ENCODE measurements at regions not wholly inside any gene's neighbourhood (a gene's known extent, or its start where the extent isn't known, plus 50 kb on each side); places are given as distances from the start of the nearest gene placed in this dataset.

GRCh38 chr18:78915446-78916008 is 64.1 kb upstream of the SALL3 start:
- Histone ChIP-seq H3K4me2 (ENCODE audit: low read length) (no peak overlapping the region), H3K9me2 (replicated peaks; ENCODE audit: control insufficient read depth, low read length) (no peaks in the 10 kb centered on the region), H3K9me3 (ENCODE audit: control insufficient read depth, insufficient read depth, low read length) (no peaks in the 10 kb centered on the region), H3K27ac (ENCODE audit: low read depth, low read length) (no peak overlapping the region), H3K4me1 (ENCODE audit: control insufficient read depth, low read length) (no peaks in the 10 kb centered on the region), H4K20me1 (ENCODE audit: control insufficient read depth, insufficient read depth, low read depth, low read length) (no peaks in the 10 kb centered on the region), H3K36me3 (ENCODE audit: control insufficient read depth, low read length) (no peaks in the 10 kb centered on the region), H3K79me2 (ENCODE audit: control insufficient read depth, low read length) (no peaks in the 10 kb centered on the region), H3K4me3 (ENCODE audit: low read length) (no peak overlapping the region), H3F3A (ENCODE audit: control insufficient read depth, insufficient read depth) (no peaks in the 10 kb centered on the region), H3K27me3 (ENCODE audit: control insufficient read depth, low read length) (no peaks in the 10 kb centered on the region)
- TF ChIP-seq CTCF (IDR thresholded peaks at IDR 0.05; ENCODE audit: low read depth, low read length, poor library complexity, severe bottlenecking) (no peak), EZH2phosphoT487 (IDR thresholded peaks at IDR 0.05; ENCODE audit: borderline replicate concordance, low read length) (no peak)

- Histone ChIP-seq H3K36me3 (ENCODE audit: control insufficient read depth, low read length) (no peaks in the 10 kb centered on the region), H3K4me2 (ENCODE audit: low read length) (no peak overlapping the region), H3F3A (ENCODE audit: control insufficient read depth, insufficient read depth) (no peaks in the 10 kb centered on the region), H4K20me1 (ENCODE audit: control insufficient read depth, insufficient read depth, low read depth, low read length) (no peaks in the 10 kb centered on the region), H3K9me3 (ENCODE audit: control insufficient read depth, insufficient read depth, low read length) (no peaks in the 10 kb centered on the region), H3K79me2 (ENCODE audit: control insufficient read depth, low read length) (no peaks in the 10 kb centered on the region), H3K4me3 (ENCODE audit: low read length) (no peak overlapping the region), H3K27ac (ENCODE audit: low read depth, low read length) (no peak overlapping the region), H3K4me1 (ENCODE audit: control insufficient read depth, low read length) (no peaks in the 10 kb centered on the region), H3K27me3 (ENCODE audit: control insufficient read depth, low read length) (no peaks in the 10 kb centered on the region), H3K9me2 (replicated peaks; ENCODE audit: control insufficient read depth, low read length) (no peaks in the 10 kb centered on the region)
- no peak for TF ChIP-seq EZH2phosphoT487 (IDR thresholded peaks at IDR 0.05; ENCODE audit: borderline replicate concordance, low read length)
- TF ChIP-seq CTCF (IDR thresholded peaks at IDR 0.05; ENCODE audit: low read depth, low read length, poor library complexity, severe bottlenecking) = no peak
Observed at GRCh38 chr18:78918707-78919106, 60.9 kb upstream of the SALL3 start.

GRCh38 chr18:78919956-78920355 is 59.7 kb upstream of the SALL3 start:
- H3K4me3 ChIP-seq (ENCODE audit: low read length) = no peak overlapping the region
- H3K27me3 ChIP-seq (ENCODE audit: control insufficient read depth, low read length) = no peaks in the 10 kb centered on the region
- no peak overlapping the region for H3K27ac ChIP-seq (ENCODE audit: low read depth, low read length)
- H3K36me3 ChIP-seq (ENCODE audit: control insufficient read depth, low read length) = no peaks in the 10 kb centered on the region
- no peaks in the 10 kb centered on the region for H3F3A ChIP-seq (ENCODE audit: control insufficient read depth, insufficient read depth)
- H4K20me1 ChIP-seq (ENCODE audit: control insufficient read depth, insufficient read depth, low read depth, low read length) = no peaks in the 10 kb centered on the region
- no peak overlapping the region for H3K4me2 ChIP-seq (ENCODE audit: low read length)
- no peaks in the 10 kb centered on the region for H3K9me2 ChIP-seq (replicated peaks; ENCODE audit: control insufficient read depth, low read length)
- no peaks in the 10 kb centered on the region for H3K79me2 ChIP-seq (ENCODE audit: control insufficient read depth, low read length)
- no peaks in the 10 kb centered on the region for H3K9me3 ChIP-seq (ENCODE audit: control insufficient read depth, insufficient read depth, low read length)
- no peaks in the 10 kb centered on the region for H3K4me1 ChIP-seq (ENCODE audit: control insufficient read depth, low read length)
- TF ChIP-seq EZH2phosphoT487 (IDR thresholded peaks at IDR 0.05; ENCODE audit: borderline replicate concordance, low read length) (no peak), CTCF (IDR thresholded peaks at IDR 0.05; ENCODE audit: low read depth, low read length, poor library complexity, severe bottlenecking) (no peak)
